GM19035 (cell line): ENCODE measurements at regions not wholly inside any gene's neighbourhood (a gene's known extent, or its start where the extent isn't known, plus 50 kb on each side); places are given as distances from the start of the nearest gene placed in this dataset.

Source experiments
- ATAC-seq: cut with Tn5 transposase; IDR thresholded peaks from one replicate; pipeline ENCODE4 v1.9.1; 2021; ENCODE audit not compliant: unreplicated experiment

- no peak for ATAC-seq
Observed at GRCh38 chr11:112835591-112836255, 125.5 kb upstream of the NCAM1 start.

GRCh38 chr11:112836256-112836602 is 125.0 kb upstream of the NCAM1 start:
- ATAC-seq = no peak

DNA sequence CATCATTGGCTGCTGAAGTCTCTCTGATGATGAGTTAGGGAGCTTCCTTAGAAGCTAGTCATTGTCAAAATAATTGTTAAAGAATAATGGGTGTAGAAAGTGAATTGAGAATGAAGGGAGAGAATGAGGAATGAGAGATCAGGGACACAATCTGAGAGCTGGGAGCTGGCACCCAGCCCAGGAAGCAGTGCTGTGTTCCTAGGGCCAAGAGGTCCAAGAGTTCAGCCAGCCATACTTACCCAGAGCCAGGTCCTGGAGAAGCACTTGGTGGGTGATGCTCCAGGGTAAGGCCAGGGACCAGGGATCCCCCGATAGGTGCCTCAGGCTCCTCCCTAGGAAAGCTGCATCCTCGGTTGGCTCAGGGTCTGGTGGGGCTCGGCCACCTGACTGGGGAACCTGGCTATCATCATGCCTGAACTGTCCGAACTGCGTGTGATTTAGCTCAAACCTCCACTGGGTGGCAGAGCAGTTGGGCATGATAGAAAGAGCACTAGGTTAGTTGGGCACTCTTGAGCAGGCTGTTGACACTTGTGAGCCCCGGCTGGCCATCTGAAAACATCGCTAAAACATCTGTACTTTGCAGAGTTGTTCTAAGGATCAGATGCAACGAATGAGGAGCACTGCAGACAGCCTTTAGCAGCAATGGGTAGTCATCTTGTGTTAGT is 123.9 kb upstream of the NCAM1 start:
- ATAC-seq = no peak

DNA sequence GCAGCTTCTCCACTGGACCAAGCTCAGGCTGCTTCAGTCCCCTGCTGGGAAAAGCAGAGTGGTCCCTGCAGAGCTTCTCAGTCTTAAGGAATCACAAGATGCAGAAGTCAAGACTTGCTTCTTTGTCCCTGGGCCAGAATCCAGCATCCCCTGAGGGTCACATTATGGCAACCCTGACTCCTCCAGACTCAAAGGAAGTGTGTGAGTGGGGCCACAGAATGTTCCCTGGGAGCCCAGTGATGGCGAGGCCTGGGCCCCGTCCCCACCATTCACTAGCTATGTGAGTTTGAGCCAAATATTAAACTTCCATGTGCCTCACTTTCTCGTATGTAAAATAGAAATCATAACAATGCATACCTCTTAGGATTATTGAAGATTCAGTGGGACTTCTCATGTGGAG is 122.2 kb upstream of the NCAM1 start:
- no peak for ATAC-seq

- no peak for ATAC-seq
Observed at GRCh38 chr11:112841729-112842128, 119.5 kb upstream of the NCAM1 start.

DNA sequence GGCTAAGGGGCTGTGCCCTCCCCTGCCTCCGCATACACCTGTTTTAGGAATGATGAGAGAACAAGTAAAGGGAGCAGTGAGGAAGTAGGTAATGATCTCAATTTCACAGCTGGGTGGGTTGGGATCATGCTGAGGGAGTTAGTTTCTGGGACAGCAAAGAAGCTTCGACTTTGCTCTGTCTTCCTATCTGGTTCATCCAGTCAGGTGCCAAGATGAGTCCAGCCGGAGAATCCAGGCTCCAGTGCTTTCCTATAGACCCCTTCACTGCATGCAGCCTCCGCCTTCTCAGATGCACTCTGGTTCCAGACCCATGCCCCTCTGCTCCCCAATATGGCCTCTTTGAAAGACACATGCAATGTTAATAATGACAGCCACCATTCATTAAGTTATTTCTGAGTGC is 119.1 kb upstream of the NCAM1 start:
- ATAC-seq = no peak

GRCh38 chr11:112844517-112844916 is 116.7 kb upstream of the NCAM1 start:
- no peak for ATAC-seq

DNA sequence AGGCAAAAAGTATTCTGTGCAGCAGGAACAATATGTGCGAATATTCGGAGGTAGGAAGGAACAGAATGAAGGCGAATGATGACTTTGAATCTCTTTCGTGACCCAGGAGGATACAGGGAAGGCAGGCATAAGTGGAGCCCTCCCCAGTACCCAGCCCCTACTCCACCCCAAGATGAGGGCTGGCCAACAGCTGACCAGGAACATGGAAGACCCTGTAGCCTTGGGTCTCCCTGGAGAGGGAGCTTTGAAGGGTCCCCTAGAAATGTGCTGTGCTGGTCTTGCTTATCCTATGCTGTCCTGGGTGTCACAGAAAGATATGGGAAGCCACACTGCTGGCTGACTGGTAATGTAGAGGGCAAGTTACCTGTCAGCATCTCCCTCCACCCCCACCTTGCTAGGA is 113.7 kb upstream of the NCAM1 start:
- no peak for ATAC-seq

DNA sequence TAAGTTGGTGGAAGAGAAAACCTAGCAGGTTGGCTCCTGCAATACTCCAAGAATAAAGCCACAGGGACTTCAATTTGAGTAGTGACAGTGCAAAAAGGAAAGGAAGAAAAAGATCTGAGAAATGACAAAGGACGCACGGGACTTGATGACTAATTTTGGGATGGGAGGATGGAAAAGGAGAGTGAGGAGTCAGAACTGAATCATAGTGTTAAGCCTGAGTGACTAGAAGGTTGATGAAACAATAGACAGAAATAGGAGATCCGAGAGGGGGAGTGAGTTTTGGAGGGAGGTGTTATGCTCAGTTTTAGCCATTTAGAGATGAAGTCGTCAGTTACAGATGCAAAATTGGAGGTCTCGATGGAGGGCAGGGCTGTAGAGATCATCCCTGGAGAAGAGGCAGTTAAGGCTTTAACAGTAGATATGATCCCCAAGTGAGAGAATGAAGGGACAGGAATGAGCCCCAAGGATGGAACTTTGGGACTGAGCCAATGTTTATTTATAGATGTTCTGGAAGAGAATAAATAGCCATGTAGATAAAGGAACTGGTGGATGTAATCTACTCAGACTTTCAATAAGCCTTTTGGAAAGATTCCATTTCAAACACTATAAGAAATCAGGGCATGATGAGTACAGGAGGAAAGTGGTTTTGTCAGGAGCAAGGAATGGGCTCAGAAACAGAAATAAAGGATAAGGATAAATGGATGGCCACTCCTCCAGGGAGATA is 108.9 kb upstream of the NCAM1 start:
- ATAC-seq = no peak

- ATAC-seq = no peak
Observed at GRCh38 chr11:112856133-112856532, 105.1 kb upstream of the NCAM1 start.

GRCh38 chr11:112856591-112856990 is 104.6 kb upstream of the NCAM1 start:
- ATAC-seq = no peak

- ATAC-seq = no peak
Observed at GRCh38 chr11:112858289-112859023, 102.8 kb upstream of the NCAM1 start.

- no peak for ATAC-seq
Observed at GRCh38 chr11:112859787-112860186, 101.4 kb upstream of the NCAM1 start.

GRCh38 chr11:112861356-112861755 is 99.9 kb upstream of the NCAM1 start:
- ATAC-seq = no peak

- ATAC-seq = no peak
Observed at GRCh38 chr11:112863305-112863704, 97.9 kb upstream of the NCAM1 start.

GRCh38 chr11:112864672-112865071 is 96.5 kb upstream of the NCAM1 start:
- no peak for ATAC-seq

DNA sequence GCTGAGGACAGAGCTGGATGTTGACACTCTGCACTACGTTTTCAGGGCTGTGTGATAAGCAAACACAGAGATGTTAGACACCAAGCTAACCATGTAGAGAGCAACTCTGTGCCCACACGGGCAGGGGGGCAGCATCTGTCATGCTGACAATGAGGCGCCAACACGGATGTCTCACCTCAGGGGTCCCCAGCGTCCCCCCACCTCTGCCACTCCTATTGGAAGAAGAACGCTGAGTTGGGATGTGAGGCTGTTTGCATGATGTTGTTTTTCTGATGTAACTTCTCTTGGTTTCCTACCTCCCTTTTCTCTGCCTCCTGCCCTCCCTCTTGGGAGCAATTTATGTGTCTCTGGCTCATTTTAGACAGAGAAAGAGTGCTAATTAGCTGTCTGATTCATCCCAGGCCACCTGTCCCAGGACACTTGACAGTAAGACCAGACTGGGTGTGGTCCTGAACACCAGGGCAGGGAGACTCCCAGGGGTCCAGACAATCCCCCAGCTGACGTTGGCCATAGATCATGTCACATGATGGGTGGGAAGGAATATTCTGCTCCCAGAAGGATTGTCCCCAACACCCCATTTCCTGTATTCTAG is 89.2 kb upstream of the NCAM1 start:
- ATAC-seq = no peak

GRCh38 chr11:112874980-112875379 is 86.2 kb upstream of the NCAM1 start:
- no peak for ATAC-seq

GRCh38 chr11:112877581-112877980 is 83.6 kb upstream of the NCAM1 start:
- ATAC-seq = no peak

DNA sequence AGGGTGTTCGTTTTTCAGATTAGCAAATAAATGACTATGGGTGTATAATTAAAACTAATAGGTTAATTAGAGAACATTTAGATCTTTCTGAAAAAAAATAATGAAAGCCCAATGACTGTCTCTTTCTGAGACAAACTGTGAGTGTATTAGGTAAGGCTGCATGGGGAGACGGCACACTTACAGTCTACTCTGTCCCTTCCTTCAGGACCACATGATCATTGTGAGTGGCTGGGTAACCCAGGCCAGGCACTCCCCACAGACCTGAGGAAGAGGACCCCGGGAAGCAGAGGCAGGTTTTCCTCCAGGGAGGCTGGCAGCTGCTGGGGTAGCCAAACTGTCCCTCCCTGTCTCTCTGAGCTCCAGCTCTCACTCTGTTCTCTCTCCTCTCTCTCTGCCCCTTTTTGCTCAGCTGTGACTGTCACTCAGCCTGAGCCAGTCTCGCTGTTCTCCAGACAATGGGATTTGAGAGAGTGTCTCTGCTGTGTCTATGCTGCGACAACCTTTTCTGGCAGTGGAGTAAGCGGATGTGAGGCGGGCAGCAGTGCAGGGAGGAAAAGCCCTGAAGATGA is 83.1 kb upstream of the NCAM1 start:
- no peak for ATAC-seq

DNA sequence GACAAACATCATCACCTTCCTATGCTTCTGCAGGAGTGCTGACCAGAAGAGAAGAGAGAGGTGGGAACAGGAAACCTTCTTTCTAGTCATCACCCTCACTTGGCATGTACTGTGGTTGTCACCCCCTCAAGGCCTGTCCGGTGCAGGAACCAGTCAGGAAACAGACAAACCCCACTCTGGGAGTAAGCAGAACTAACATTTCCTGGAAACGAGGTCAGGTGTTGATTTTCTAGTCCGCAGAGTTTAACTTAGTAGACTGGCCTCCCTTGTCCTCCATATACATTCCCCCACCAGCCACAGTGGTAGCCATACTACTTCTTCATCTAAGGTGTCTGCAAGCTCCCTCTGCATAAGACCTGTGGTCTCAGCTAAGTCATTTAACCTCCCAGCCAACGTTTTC is 80.7 kb upstream of the NCAM1 start:
- ATAC-seq = no peak
